Ishikawa (cell line): ENCODE measurements at regions not wholly inside any gene's neighbourhood (a gene's known extent, or its start where the extent isn't known, plus 50 kb on each side); places are given as distances from the start of the nearest gene placed in this dataset.

Experiments used
- CEBPB ChIP-seq: IDR thresholded peaks from 2 replicates; pipeline ENCODE4 v1.6.1; 2012
- CREB1 ChIP-seq: IDR thresholded peaks from 2 replicates; pipeline ENCODE4 v1.6.1; 2012; ENCODE audit warnings: low read depth
- EGR1 ChIP-seq: IDR thresholded peaks from 2 replicates; pipeline ENCODE4 v1.6.1; 2012
- EP300 ChIP-seq: IDR thresholded peaks from 2 replicates; pipeline ENCODE4 v1.6.1; 2012; ENCODE audit warnings: borderline replicate concordance
- FOXM1 ChIP-seq: IDR thresholded peaks from 2 replicates; pipeline ENCODE4 v1.6.1; 2012; ENCODE audit warnings: low read depth, borderline replicate concordance
- MAX ChIP-seq: IDR thresholded peaks from 2 replicates; pipeline ENCODE4 v1.6.1; 2012
- NFIC ChIP-seq: IDR thresholded peaks from 2 replicates; pipeline ENCODE4 v1.6.1; 2012
- RAD21 ChIP-seq: IDR thresholded peaks from 2 replicates; pipeline ENCODE4 v1.6.1; 2012; ENCODE audit warnings: low read depth
- REST ChIP-seq: IDR thresholded peaks from 2 replicates; pipeline ENCODE4 v1.6.1; 2012; ENCODE audit warnings: low read depth, mild to moderate bottlenecking
- TAF1 ChIP-seq: IDR thresholded peaks from 2 replicates; pipeline ENCODE4 v1.6.1; 2012; ENCODE audit warnings: low read depth, mild to moderate bottlenecking
- TCF12 ChIP-seq: IDR thresholded peaks from 2 replicates; pipeline ENCODE4 v1.6.1; 2012; ENCODE audit warnings: low read depth
- TEAD4 ChIP-seq: IDR thresholded peaks from 2 replicates; pipeline ENCODE4 v1.6.1; 2012
- USF1 ChIP-seq: IDR thresholded peaks from 2 replicates; pipeline ENCODE4 v1.6.1; 2012
- YY1 ChIP-seq: IDR thresholded peaks from 2 replicates; pipeline ENCODE4 v1.6.1; 2012; ENCODE audit warnings: low read depth
- ZBTB7A ChIP-seq: IDR thresholded peaks from 2 replicates; pipeline ENCODE4 v1.6.1; 2012; ENCODE audit warnings: low read depth

- no peak for TF ChIP-seq TAF1
- no peak for TF ChIP-seq TEAD4
- no peak for TF ChIP-seq EP300
- TF ChIP-seq USF1, result no peak
- TF ChIP-seq RAD21, result no peak
- TF ChIP-seq ZBTB7A, result no peak
- TF ChIP-seq REST, result no peak
These were observed 967.9 kb upstream of the INTU start for GRCh38 chr4:126664839-126665238.

GRCh38 chr4:126678618-126679017 is 954.1 kb upstream of the INTU start:
- TF ChIP-seq RAD21, result no peak
- TF ChIP-seq TAF1, result no peak
- TF ChIP-seq REST, result no peak
- no peak for TF ChIP-seq TCF12
- no peak for TF ChIP-seq ZBTB7A

- TF ChIP-seq YY1 (no peak), CREB1 (no peak), MAX (no peak), CEBPB (no peak), ZBTB7A (no peak), TAF1 (no peak), EP300 (no peak), FOXM1 (no peak), NFIC (no peak), USF1 (no peak), TCF12 (no peak), TEAD4 (no peak)
These were observed 953.5 kb upstream of the INTU start for GRCh38 chr4:126679303-126679702.

- TF ChIP-seq CEBPB, result no peak
- no peak for TF ChIP-seq RAD21
- no peak for TF ChIP-seq FOXM1
- no peak for TF ChIP-seq EGR1
- no peak for TF ChIP-seq REST
- no peak for TF ChIP-seq TAF1
- TF ChIP-seq NFIC, result no peak
- no peak for TF ChIP-seq YY1
- no peak for TF ChIP-seq EP300
These were observed 950.5 kb upstream of the INTU start for GRCh38 chr4:126682250-126682649.

GRCh38 chr4:126686491-126686890 is 946.3 kb upstream of the INTU start:
- no peak for TF ChIP-seq CEBPB
